22Rv1 (cell line): ENCODE measurements at regions not wholly inside any gene's neighbourhood (a gene's known extent, or its start where the extent isn't known, plus 50 kb on each side); places are given as distances from the start of the nearest gene placed in this dataset.

Experiments used
- H3K27ac ChIP-seq: fragments of 450-650 bp; 2 replicates; pipeline ENCODE4 v1.5.1; 2017
- CTCF ChIP-seq: fragments of 450-650 bp; IDR thresholded peaks from 2 replicates; pipeline ENCODE4 v1.5.1; 2017; ENCODE audit warnings: mild to moderate bottlenecking
- ZFX ChIP-seq: fragments of 450-650 bp; IDR thresholded peaks from 2 replicates; pipeline ENCODE4 v1.6.1; 2017; ENCODE audit warnings: antibody characterized with exemption, borderline replicate concordance

- no peak for TF ChIP-seq ZFX
- TF ChIP-seq CTCF = no peak
- H3K27ac ChIP-seq = no peak overlapping the region
Measured at GRCh38 chr4:157792716-157793115, 380.1 kb downstream of the GASK1B start.

- H3K27ac ChIP-seq = no peak overlapping the region
- TF ChIP-seq ZFX = no peak
- TF ChIP-seq CTCF = no peak
Measured at GRCh38 chr4:157791236-157791635, 381.6 kb downstream of the GASK1B start.

- TF ChIP-seq ZFX (no peak), CTCF (no peak)
- no peak overlapping the region for H3K27ac ChIP-seq
Measured at GRCh38 chr4:157787618-157788017, 385.2 kb downstream of the GASK1B start.

GRCh38 chr4:157781361-157781760 lies 391.5 kb downstream of the GASK1B start:
- no peak for TF ChIP-seq ZFX
- no peak for TF ChIP-seq CTCF
- H3K27ac ChIP-seq = no peak overlapping the region

- no peak overlapping the region for H3K27ac ChIP-seq
- TF ChIP-seq ZFX = no peak
- no peak for TF ChIP-seq CTCF
Measured at GRCh38 chr4:157779081-157779480, 393.7 kb downstream of the GASK1B start.

- no peak overlapping the region for H3K27ac ChIP-seq
- TF ChIP-seq ZFX = no peak
- TF ChIP-seq CTCF = no peak
Measured at GRCh38 chr4:157776930-157777528, 395.8 kb downstream of the GASK1B start.

GRCh38 chr4:157775971-157776370 lies 396.9 kb downstream of the GASK1B start:
- TF ChIP-seq ZFX = no peak
- TF ChIP-seq CTCF = no peak
- H3K27ac ChIP-seq = no peak overlapping the region
